ENCODE measurements at regions not wholly inside any gene's neighbourhood (a gene's known extent, or its start where the extent isn't known, plus 50 kb on each side); places are given as distances from the start of the nearest gene placed in this dataset.

DNA sequence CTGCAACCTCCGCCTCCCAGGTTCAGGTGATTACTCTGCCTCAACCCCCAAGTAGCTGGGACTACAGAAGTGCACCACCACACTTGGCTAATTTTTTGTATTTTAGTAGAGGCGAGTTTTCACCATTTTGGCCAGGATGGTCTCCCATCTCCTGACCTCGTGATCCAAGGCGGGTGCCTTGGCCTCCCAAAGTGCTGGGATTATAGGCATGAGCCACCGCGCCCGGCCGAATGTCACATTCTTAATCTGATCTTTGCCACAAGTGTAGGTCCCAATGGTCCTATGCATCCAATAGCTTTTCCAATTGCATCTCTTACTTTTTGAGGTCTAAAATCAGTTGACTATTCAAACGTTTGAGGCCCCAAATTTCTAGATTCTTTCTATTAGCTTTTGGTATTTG lies 676.0 kb downstream of the SLC16A7 start:
- Histone ChIP-seq H3K4me1 (no peaks in the 10 kb centered on the region), H3K9me3 (peaks cover 0 to 10% of the 10 kb centered on the region in 2 donors), H3K36me3 (no peaks in the 10 kb centered on the region), H3K4me3 (no peak overlapping the region), H3K27me3 (no peaks in the 10 kb centered on the region), H3K27ac (no peak overlapping the region)
- TF ChIP-seq, protein P1, sequence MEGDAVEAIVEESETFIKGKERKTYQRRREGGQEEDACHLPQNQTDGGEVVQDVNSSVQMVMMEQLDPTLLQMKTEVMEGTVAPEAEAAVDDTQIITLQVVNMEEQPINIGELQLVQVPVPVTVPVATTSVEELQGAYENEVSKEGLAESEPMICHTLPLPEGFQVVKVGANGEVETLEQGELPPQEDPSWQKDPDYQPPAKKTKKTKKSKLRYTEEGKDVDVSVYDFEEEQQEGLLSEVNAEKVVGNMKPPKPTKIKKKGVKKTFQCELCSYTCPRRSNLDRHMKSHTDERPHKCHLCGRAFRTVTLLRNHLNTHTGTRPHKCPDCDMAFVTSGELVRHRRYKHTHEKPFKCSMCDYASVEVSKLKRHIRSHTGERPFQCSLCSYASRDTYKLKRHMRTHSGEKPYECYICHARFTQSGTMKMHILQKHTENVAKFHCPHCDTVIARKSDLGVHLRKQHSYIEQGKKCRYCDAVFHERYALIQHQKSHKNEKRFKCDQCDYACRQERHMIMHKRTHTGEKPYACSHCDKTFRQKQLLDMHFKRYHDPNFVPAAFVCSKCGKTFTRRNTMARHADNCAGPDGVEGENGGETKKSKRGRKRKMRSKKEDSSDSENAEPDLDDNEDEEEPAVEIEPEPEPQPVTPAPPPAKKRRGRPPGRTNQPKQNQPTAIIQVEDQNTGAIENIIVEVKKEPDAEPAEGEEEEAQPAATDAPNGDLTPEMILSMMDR (IDR thresholded peaks at IDR 0.05) = no peak
- TF ChIP-seq POLR2AphosphoS5 (IDR thresholded peaks at IDR 0.05) (no peak), POLR2A (IDR thresholded peaks at IDR 0.05) (no peak)
- intact Hi-C loops (cut with DNase I; ENCODE audit: low total_unique reads) = no loop called here
- DNase-seq (ENCODE audit: low spot score in 2 of 2) = no peak

DNA sequence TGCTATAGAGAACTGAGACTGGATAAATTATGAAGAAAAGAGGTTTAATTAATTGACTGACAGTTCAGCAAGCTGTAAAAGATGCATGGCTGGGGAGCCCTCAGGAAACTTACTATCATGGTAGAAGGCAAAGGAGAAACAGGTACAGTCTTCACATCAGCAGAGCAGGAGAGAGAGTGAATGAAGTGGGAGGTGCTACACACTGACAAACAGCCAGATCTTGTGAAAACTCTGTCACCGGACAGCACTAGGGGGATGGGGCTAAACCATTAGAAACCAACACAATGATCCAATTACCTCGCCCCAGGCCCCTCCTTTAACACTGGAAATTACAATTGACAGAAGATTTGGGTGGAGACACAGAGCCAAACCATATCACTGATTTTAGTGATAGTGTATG lies 682.4 kb downstream of the SLC16A7 start:
- TF ChIP-seq, protein P1 (IDR thresholded peaks at IDR 0.05) = no peak
- TF ChIP-seq POLR2A (IDR thresholded peaks at IDR 0.05) (no peak), POLR2AphosphoS5 (IDR thresholded peaks at IDR 0.05) (no peak)
- H3K36me3 ChIP-seq = no peaks in the 10 kb centered on the region

DNA sequence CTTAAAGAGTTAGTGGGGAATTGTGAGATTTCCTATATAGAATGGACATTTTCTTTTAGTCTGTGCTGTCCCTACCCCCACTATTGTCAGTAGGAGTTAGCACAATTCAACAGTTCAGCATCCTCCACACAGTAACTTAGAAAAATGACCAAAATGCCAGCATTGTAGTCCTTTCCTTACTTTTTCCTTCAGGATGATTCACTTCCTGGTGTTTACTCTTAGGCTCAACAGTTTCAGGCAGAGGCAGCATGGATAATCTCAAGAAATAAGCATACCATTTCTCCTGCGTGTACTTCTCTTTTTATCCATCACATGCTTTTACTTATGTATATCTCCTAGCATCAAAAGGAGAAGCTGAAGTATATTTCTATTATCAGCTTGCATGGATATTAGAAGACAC lies 683.4 kb downstream of the SLC16A7 start:
- no peaks in the 10 kb centered on the region for H3K9me3 ChIP-seq
- intact Hi-C loops (cut with DNase I; ENCODE audit: low total_unique reads) = no loop called here
- no peaks in the 10 kb centered on the region for H3K36me3 ChIP-seq
- TF ChIP-seq POLR2A (IDR thresholded peaks at IDR 0.05) = no peak
- TF ChIP-seq POLR2AphosphoS5 (IDR thresholded peaks at IDR 0.05) = no peak
- no peaks in the 10 kb centered on the region for H3K4me1 ChIP-seq
- no peak for DNase-seq (ENCODE audit: low spot score in 2 of 2)
- H3K27me3 ChIP-seq = no peaks in the 10 kb centered on the region
- no peak overlapping the region for H3K4me3 ChIP-seq
- H3K27ac ChIP-seq = no peak overlapping the region

More for the DNA sequence above, 682.4 kb downstream of the SLC16A7 start:
- no peak overlapping the region for H3K27ac ChIP-seq
- no peaks in the 10 kb centered on the region for H3K4me1 ChIP-seq
- H3K4me3 ChIP-seq = no peak overlapping the region
- no peak for DNase-seq (ENCODE audit: low spot score in 2 of 2)
- intact Hi-C loops (cut with DNase I; ENCODE audit: low total_unique reads) = no loop called here
- H3K9me3 ChIP-seq = no peaks in the 10 kb centered on the region
- no peaks in the 10 kb centered on the region for H3K27me3 ChIP-seq

DNA sequence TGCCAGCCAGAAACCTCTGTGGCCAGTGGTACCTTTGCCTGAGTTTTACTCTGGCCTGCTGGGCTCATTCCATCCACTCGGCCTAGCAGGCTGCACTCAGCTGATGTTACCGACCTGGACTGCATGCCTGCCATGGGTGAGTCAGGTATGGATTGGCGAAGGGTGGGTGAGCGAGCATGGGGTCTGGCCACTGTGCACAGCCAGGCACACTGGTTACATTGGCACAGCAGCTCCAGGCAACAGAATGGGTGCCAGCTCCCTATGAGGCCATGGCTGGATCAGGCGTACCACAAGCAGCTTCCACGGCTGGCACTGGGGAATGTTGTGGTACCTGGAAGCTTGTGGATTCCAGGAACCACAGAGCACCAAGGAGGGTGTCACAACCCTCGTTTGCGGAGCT lies 685.7 kb downstream of the SLC16A7 start:
- no peak for DNase-seq (ENCODE audit: low spot score in 2 of 2)
- Histone ChIP-seq H3K4me3 (no peak overlapping the region), H3K4me1 (no peaks in the 10 kb centered on the region), H3K27me3 (no peaks in the 10 kb centered on the region), H3K27ac (no peak overlapping the region), H3K9me3 (no peaks in the 10 kb centered on the region), H3K36me3 (no peaks in the 10 kb centered on the region)
- TF ChIP-seq, protein P1 (IDR thresholded peaks at IDR 0.05) = no peak
- TF ChIP-seq POLR2A (IDR thresholded peaks at IDR 0.05) = no peak
- no peak for TF ChIP-seq POLR2AphosphoS5 (IDR thresholded peaks at IDR 0.05)
- intact Hi-C loops (cut with DNase I; ENCODE audit: low total_unique reads) = no loop called here

DNA sequence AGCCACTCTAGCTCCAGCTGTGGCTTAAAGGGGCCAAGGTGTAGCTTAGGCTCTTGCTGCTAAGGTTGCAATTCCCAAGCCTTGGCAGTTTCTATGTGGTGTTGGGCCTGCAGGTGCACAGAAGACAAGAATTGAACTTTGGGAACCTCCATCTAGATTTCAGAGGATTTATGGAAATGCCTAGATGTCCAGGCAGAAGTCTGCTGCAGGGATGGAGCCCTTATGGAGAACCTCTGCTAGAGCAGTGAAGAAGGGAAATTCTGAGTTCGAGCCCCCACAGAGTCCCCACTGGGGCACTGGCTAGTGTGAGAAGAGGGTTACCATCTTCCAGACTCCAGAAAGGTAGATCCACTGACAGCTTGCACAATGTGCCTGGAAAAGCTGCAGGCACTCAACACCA lies 694.7 kb downstream of the SLC16A7 start:
- Histone ChIP-seq H3K9me3 (peaks cover 0 to 8% of the 10 kb centered on the region in 2 donors), H3K27me3 (no peaks in the 10 kb centered on the region), H3K36me3 (no peaks in the 10 kb centered on the region), H3K27ac (no peak overlapping the region), H3K4me3 (no peak overlapping the region), H3K4me1 (no peaks in the 10 kb centered on the region)
- no peak for DNase-seq (ENCODE audit: low spot score in 2 of 2)
- intact Hi-C loops (cut with DNase I; ENCODE audit: low total_unique reads) = no loop called here
- TF ChIP-seq, protein P1 (IDR thresholded peaks at IDR 0.05) = no peak
- TF ChIP-seq POLR2A (IDR thresholded peaks at IDR 0.05) = no peak
- TF ChIP-seq POLR2AphosphoS5 (IDR thresholded peaks at IDR 0.05) = no peak

All from breast epithelium (tissue), 4 donors.